GM18517 (cell line): ENCODE measurements at regions not wholly inside any gene's neighbourhood (a gene's known extent, or its start where the extent isn't known, plus 50 kb on each side); places are given as distances from the start of the nearest gene placed in this dataset.

Source experiments
- ATAC-seq: cut with Tn5 transposase; IDR thresholded peaks from one replicate; pipeline ENCODE4 v1.9.1; 2021; ENCODE audit warnings: mild to moderate bottlenecking, moderate library complexity; ENCODE audit not compliant: unreplicated experiment

GRCh38 chr1:221903594-221903993 is 161.7 kb upstream of the DUSP10 start:
- ATAC-seq = no peak

DNA sequence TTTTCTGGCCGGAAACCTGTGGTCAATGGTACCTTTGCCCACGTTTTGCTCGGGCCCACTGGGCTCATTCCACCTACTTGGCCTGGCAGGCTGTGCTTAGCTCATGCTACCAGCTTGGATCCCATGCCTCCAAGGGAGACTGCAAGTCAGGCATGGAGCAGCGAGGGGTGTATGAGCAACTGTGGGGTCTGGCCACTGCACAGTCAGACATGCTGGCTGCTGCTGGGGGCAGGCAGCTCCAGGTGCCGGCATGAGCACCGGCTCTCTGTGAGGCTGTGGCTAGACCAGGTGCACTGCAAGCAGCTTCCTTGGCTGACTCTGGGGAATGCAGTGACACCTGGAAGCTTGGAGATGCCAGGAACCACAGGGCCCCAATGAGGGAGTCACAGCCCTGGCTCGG is 161.1 kb upstream of the DUSP10 start:
- ATAC-seq = no peak

DNA sequence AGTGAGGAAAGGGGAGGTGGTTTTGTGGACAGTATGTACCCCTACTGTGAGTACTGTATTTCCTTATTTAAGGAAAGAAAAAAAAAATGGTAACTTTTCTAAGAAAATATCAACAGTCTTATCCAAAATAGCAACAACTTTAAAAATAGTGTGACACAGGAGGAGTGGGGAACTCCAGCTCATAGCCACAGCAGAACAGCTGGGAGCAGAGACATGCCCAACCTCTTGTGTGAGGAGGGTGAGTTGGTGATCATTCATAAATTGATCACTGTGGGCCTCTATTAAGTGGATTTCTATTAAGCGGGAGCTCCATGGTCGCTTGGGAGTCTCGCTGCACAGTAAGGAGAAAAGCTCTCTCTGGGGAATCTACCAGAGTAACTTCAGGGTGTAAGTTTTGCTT is 158.8 kb upstream of the DUSP10 start:
- ATAC-seq = no peak

DNA sequence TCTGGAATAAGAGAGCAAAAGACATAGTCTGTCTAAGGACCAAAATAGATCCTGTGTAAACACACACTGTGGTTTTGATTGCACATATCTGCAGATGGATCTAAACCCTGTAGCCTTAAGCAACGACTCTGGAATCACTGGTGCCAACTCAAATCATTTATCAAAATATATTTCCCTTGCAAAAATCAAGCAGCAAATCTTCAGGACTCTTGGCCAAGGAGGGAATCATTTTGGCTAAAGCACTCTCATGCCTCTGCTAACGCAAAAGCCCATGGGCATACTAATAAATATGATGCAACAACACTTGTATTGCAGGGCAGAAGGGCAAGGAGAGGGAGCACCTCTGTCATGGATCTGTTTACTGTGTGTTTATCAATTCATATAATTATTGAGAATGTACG is 155.4 kb upstream of the DUSP10 start:
- no peak for ATAC-seq

DNA sequence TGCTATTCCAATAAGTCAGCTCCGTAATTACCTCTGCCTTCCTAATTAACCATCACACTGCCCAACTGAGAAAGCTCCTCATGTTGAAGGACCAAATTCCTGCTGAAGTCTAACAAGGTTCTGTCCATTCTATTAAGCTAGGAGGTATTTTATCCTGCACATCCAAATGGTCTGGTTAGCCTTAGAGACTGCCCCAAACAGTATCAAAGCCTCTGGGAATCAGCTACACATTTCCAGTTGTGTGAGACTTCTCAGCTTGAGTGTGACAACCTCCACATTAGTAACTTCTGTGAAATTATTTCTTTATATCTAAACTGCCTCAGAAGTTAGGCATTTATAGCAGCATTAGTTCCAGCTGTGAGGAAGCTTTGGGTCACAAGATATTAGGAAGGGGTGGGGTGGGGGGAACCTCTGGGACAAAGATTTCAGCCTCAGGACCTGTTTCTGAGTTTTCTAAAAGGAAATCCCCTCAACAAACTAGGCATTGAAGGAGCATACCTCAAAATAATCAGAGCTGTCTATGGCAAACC is 150.5 kb upstream of the DUSP10 start:
- ATAC-seq = no peak

DNA sequence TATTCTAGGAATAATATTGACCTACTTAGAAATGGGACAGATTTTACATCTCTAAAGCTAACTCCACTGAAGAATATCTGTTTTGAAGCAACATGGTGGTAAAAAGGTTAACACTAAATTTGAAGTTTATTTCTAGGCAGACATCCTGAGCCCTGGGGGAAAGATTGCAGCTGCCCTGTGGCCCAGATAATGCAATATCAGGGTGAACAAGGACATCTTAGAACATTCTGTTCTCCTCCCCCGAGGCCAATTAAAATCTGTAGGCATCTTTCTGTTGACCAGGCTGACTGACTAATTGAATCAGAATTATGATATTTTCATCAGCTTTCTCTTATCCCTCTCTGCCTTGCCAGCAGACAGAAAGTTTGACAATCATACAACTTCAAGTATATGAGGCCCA is 149.8 kb upstream of the DUSP10 start:
- ATAC-seq = no peak

- no peak for ATAC-seq
Observed at GRCh38 chr1:221888801-221889200, 146.9 kb upstream of the DUSP10 start.

GRCh38 chr1:221888218-221888617 is 146.3 kb upstream of the DUSP10 start:
- no peak for ATAC-seq

DNA sequence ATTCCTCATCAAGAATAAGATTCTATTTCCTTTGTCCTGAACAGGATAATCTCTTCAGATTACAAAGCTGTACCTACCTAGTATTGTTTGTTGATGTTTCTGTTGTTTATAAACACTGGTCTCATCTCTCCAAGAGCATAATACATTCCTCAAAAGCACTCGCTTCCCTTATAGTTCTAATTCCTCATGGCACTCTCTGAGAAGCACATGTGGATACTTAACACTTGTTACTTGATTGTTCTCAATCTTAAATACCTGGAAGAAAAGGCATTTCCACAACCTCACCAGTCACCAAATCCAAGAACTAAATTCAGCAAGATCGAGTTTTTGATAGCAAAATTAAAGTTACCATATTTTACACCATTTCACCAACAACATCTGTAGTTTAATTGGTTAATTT is 145.9 kb upstream of the DUSP10 start:
- no peak for ATAC-seq

DNA sequence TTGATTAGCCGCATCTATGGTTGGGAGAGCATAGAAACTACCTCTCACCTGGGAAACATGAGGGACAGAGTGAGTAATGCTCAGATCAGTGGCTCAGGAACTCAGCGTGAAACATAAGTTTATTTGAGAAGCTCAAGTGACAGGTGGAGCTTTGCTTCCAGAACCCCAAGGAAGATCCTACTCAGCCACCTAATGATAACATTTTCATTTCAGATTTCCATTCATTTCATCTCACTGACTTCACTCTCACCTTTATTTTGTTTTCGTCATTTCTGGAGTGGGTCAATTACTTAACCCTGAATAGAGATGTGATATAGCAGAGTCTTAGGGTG is 145.5 kb upstream of the DUSP10 start:
- no peak for ATAC-seq

GRCh38 chr1:221886743-221887414 is 145.0 kb upstream of the DUSP10 start:
- ATAC-seq = no peak

DNA sequence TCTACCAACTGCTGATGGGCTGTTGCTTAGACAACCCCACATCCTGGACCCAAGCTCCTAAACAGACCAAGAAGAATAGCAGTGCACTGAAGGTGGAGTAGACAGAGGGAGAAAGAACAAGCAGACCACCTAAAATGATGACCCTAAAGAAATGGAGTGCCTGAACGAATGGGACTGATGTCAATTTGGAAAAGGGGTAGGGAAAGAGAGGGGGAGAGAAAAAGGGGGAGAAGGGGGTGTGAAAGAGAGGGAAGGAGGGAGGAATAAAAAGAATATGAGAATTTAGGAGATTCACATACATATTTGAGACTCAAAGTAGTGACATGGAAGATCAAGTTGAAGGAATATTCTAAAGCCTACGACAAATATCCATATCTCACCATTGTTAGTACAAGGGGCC is 144.4 kb upstream of the DUSP10 start:
- no peak for ATAC-seq

GRCh38 chr1:221884821-221885220 is 142.9 kb upstream of the DUSP10 start:
- ATAC-seq = no peak

DNA sequence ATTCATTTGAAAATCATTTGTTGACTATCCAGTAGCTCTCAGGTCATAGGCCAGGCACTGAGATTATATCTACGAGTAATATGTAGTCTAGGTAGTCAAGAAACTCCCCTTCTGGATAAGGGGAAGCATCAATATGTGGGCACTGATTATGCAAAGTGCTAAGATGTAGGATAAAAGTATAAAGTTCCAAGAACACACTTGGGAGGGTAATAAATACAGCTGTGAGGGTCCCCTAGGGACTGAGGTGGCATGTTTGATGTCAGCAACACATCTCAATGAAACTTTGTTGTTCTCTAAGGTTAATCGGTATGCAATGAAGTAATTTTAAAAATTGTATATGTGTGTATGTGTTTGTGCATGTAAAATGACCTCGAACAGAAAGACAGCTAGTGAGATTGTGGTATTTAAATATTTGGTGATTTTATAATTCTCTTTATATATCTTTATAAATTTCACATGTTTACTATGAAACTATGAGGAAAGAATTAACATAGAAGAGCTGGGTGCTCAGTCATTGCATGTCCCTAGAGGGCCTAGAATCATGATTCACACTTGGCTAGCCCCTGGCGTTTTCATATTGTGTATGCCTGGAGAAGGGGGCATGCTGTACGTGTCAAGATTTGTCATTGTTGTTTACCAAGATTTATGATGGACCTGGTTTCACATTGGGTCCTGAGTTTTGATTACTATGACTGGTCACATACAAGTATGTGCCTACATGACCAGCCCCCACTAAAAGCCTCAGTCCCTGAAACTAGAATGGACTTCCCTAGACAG is 140.1 kb upstream of the DUSP10 start:
- ATAC-seq = no peak

DNA sequence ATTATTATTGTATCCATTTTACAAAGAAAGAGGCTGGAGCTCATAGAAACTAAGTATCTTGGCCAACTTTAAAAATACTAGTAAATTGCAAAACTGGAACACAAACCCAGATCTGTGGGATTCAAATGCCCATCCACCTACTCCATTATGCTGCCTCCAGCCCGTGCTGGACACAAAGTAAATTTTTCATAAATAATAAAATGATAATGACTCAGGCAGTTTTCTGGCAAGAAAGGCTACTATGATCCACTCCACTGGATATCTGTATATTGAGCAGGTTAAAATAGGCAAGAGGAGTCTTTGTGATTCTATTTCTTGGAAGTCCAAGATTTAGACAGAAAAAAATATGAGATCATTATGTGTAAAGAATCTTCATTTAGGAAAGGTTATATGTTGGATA is 138.3 kb upstream of the DUSP10 start:
- no peak for ATAC-seq

- ATAC-seq = peak; percentile 84
Observed at GRCh38 chr1:221878134-221878533, 136.2 kb upstream of the DUSP10 start.

- ATAC-seq = no peak
Observed at GRCh38 chr1:221877311-221877710, 135.4 kb upstream of the DUSP10 start.

- no peak for ATAC-seq
Observed at GRCh38 chr1:221875004-221875330, 133.1 kb upstream of the DUSP10 start.

GRCh38 chr1:221874285-221875003 is 132.6 kb upstream of the DUSP10 start:
- no peak for ATAC-seq

DNA sequence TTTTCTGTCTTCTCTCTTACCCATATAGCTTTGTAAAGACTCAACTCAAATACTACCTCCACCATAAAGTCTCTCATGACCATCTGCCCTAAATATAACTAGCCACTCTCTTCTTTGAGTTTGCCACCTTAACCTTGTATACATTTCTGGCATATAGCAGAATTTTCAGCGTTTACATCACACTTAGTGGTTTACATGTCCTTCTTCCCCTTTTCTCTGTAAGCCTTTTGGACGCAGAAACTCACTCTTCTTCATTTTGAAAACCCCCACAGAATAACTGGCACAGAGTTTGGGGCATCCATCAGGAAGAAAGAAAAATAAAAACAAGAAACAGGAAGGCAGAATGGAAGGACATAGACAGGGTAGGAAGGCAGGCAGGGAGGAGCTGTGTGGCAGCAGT is 131.8 kb upstream of the DUSP10 start:
- no peak for ATAC-seq

- no peak for ATAC-seq
Observed at GRCh38 chr1:221871056-221871455, 129.2 kb upstream of the DUSP10 start.

GRCh38 chr1:221869779-221870178 is 127.9 kb upstream of the DUSP10 start:
- no peak for ATAC-seq
